Superior temporal gyrus (tissue), 1 donor: ENCODE measurements at regions not wholly inside any gene's neighbourhood (a gene's known extent, or its start where the extent isn't known, plus 50 kb on each side); places are given as distances from the start of the nearest gene placed in this dataset.

Source experiments
- DNase-seq: peaks from one replicate; pipeline ENCODE4 v3.0.0-alpha.2; 2016; ENCODE audit errors: extremely low spot score

DNA sequence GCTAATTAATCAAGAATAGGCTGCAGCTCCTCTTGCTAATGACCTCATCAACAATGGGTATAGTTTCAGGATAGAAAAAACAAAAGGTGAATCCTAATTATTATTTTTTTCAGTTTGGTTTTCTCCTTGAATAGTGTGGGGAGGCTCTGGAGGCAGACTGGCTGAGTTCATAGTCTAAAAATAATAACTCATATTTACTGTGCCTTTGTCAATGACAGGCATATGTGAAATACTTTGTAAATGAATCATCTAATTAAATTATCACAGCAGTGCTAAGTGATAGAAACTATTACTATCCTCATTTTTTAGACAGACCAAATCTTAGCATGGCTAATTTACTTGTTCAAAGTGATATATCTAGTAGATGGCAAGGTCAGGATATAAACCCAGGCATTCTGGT is 1261.0 kb upstream of the SLC10A2 start:
- no peak for DNase-seq

DNA sequence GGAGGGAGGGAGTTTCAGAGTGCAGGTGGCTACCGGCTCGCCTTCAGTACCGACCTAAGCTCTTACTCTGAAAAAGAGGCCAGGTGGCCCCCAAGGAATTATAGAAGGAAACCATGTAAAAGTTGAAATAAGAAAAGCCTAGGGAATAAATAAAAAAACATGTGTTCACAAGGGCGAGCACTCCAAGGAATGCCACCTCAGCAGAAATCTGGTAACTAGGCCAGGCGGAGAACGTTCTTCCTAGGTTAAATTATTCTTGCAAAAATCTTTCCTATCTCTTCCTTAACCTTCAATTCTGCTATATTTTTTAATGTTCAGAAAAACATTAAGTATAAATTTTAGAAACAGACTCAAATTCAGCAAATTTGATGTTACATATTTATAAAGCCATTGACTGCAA is 1260.3 kb upstream of the SLC10A2 start:
- no peak for DNase-seq

DNA sequence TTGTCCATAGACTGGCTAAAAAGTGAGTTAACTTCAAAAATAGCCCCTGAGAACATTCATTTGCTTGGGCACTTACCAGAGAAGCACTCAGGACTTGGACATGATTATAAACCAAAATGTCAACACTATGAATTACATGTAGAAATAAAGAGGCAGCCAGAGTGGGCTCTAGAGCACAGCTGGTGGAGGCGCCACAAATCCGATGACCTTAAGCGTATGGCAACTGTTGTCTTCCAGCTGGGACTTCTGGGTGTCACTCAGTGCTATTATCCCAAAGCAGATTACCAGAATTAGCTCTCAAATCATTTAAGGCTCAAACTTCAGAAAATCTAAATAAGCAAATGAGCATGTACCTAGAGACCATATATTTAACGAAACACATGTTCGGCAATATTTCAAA is 1255.5 kb upstream of the SLC10A2 start:
- DNase-seq: no peak

DNA sequence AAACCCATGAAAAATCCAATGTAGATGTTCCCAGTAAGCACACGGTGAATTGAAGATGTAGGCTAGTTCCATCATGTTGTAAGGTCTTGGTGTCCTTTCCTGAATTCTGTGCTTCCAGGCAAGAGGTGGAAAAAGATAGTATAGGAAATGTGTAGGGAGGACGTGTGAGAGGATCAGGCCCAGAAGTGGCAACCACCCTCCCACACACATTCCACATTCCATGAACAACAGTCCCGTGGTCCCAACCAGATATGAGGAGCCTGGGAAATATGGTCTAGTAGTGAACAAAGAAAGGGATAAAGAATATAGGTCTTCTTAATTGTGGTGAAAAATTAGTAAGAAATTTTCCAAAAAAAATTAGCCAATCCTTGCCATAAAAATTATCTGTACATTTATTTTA is 1254.2 kb upstream of the SLC10A2 start:
- DNase-seq: no peak

DNA sequence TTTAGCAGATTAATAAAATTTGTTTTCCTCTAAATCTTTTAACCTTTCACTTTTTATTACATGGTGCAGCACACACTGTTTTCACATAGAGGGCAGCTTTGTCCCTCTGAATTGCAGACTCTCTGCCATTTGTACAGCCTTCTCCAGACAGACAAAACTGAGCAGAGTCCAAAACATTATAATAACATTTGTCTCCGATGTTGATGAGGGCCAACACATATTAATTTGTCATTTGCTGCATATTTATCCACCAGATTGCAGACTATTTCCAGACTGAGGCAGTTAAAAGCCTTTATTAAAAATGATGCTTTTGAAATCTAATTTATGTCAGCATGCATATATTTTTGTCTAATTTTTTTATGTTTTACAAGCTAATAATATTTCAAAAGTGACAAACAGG is 1251.9 kb upstream of the SLC10A2 start:
- peak; percentile 62 for DNase-seq

DNA sequence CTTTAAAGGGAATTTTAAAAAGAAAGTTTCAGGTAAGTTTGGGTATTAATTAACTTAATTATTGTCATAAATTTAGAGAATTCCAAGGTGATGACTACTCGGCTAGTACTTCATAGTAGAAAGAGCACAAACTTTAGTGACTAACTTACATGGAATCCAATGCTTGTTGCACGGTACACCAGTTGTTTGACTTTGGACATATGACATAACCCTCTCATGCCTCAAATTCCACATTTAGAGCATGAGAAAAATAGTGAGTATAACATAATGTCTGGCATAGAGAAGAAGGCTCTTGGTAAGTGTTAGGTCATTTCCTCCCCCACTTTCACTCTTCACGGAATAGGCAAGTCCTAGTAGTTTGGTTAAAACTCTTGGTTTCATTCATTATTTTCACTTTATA is 1249.4 kb upstream of the SLC10A2 start:
- no peak for DNase-seq

DNA sequence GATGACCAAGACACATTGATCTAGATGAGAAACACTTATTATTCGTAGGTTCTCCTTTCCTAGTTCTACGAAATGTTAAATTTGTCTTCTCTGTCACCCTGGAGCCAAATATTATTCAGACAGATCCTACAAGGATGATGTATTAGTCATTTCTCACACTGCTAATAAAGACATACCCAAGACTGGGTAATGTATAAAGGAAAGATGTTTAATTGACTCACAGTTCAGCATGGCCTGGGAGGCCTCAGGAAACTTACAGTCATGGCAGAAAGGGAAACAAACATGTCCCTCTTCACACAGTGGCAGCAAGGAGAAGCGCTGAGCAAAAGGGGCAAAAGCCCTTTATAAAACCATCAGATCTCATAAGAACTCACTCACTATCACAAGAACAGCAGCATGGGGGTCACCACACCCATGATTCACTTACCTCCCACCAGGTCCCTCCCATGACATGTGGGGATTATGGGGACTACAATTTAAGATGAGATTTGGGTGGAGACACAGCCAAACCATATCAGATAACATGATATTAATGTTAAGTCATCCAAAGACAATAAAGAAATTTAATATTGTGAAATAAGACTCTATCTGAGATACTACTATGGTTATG is 1248.8 kb upstream of the SLC10A2 start:
- DNase-seq: no peak

DNA sequence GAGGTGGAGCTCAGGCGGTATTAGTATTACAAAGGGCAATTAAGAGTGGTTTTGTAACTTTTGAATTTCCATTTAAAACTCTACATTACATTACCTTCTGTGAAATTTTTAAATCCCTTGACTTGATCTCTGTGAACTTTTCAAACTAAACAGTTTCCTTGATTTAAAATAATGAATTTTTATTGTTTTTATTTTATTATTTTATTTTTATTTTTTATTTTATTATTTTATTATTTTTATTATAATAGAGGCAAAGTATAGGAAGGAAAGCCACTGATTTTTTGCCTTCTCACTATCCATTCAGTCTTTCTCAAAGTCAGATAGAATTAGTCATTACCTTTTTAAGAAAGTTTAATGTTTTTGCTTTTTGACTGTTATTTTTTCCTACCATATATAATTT is 1248.1 kb upstream of the SLC10A2 start:
- DNase-seq: no peak

DNA sequence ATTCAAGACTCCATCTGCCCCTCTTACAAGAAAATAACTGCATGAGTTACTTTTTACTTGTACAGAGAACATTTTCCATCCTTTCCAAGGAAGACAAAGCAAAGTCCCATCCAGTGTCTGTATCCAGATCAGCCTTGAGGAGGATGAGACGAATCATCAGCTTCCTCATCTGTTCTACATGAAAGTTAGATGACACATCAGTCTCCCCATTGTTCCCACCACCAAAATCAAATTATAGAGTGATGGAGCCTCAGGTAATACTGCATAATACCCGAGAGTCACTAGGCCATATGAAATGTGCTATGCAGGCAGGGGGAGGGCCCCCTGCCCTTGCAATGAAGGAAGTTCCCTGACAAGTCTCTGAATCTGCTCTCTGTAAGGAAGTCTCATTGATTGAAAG is 1244.6 kb upstream of the SLC10A2 start:
- DNase-seq: no peak

DNA sequence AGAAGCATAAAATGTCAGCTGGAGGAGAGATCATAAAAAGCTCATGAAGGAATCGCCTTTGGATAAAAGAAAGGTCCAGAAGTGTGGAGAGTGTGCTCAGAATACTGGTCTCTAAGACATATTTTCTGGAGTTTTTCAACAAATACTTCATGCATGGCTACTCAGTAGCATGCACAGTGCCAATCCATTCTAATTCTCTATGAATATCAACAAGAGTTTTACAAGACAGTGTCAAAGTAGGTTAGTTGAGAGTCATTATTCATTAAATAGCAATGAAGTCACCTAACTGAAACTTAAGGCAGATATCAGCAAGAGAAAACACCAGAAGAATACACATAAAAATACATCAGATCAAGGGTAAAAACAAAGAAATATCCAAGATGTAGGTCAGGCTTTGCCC is 1243.2 kb upstream of the SLC10A2 start:
- no peak for DNase-seq

DNA sequence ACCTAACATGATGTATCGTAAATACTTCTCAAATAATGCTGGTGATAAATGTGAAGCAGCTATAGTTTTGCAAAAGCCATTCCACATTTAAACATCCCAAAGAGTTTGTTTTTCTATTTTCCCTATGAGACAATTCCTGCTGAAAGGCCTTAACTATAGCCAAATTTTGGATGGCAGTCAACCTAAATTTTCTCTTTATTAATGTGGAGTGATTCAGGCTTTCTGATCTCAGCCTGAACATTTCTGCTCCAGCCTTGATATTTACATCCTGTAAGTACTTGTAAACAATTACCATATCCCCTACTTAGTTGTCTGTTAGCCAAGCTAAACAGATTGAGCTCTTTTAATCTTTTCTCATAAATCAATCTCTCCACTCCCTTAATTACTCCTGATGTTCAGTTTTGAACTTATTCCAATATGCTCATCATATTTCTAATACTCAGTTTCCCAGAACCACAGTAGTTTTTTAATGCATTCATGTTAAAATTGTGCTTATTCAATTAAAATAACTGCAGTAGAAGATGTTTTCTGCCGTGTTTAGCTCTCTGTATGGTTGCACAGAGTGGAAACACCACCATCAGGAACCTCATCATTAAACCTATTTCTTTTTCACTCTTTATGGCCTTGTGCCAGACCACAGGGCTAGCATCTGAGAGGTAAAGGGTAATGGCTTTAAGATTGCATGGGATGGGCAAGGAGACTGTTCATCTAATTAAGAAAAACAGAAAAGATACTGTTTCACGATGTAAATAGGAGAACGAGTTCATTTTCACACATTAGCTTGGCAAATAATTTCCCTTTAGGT is 1235.2 kb upstream of the SLC10A2 start:
- DNase-seq: no peak

DNA sequence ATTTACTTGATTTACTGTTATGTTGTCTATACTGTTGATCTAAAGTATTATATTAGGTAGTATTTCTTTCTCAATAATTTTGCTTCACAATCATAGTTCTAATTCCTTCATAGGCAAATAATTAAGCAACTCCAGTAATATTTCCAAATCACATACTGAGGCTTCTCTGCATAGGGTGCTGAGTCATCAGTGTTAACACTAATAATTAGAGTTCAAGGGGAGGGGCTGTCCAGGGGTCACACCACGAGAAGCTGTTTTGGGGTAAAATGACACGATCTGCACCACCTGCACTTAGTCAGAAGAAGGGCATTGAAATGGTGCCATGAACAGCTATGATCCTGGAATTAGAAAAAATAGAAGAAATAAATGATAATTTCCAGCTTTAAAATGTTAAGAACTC is 1230.9 kb upstream of the SLC10A2 start:
- DNase-seq: no peak

DNA sequence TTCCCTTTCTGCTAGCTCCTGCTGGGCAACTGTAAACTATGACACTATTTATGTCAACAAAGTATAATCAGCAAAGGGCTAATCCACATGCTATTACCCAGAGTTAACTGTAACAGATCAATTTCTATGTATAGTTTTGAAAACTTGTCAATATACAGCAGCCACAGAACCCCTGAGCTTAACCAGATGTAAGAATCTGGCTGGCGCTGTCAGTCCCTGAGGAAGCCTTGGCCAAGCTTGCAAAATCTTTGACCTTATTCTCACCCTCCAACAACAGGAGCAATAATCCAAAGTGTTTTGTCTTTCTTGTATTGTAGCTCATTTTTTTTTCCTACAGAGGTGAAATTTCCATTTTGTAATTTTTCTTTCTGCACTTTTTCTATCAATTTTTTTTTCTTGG is 1230.1 kb upstream of the SLC10A2 start:
- DNase-seq: no peak

DNA sequence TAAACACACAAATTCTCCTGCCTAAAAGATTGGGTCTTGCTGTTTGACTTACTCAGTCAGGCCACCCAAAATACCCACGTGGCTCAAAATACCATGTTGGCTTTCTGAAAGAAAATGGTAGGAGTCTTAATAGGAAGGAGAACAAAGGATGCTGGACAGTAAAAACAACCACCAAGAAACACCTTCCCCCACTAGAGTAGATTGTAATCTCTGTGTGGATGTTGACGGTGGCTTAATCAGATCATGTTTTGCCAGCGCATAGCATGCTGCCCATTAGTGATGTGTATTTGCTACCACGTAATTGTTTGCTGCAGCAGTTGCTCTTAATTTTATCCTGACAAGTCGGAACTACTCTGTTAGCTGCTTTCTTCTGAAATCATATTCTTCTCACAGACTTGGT is 1229.3 kb upstream of the SLC10A2 start:
- DNase-seq: no peak

DNA sequence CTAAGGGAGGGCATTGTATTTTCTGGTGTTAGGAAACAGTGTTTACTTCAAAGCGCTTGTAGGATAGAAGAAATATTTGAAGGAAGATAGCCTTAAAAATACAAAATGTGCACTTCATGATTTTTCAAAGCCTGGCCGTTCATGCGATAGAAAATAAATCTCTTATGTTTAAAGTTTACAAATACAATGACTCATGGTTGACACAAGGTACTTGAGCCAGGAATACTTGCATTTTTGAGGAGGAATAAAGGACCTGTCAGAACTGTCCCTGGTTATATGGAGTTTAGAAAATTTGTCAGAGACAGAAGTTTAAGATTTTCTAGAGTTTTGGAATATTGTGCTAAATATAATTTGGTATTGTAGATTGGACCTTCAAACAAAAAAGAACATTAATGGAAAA is 1223.2 kb upstream of the SLC10A2 start:
- DNase-seq: no peak

DNA sequence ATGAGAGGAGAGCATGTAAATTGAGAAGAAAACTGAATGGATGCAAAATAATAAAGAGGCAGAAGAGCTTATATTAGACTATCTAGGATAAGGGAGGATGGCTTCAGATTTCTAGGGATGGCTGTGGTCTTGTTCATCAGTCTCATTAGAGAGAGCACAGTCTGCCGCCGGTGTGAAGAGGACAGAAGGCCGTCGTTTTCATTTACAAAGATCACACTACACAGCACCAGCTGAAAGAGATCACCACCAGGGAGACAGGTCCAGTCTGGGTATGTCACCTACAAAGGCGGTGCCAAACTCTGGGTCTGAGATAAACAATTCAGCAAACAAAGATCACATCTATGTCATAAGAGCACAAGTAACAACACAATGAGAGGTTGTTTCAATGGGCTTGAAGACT is 1222.3 kb upstream of the SLC10A2 start:
- DNase-seq: no peak

DNA sequence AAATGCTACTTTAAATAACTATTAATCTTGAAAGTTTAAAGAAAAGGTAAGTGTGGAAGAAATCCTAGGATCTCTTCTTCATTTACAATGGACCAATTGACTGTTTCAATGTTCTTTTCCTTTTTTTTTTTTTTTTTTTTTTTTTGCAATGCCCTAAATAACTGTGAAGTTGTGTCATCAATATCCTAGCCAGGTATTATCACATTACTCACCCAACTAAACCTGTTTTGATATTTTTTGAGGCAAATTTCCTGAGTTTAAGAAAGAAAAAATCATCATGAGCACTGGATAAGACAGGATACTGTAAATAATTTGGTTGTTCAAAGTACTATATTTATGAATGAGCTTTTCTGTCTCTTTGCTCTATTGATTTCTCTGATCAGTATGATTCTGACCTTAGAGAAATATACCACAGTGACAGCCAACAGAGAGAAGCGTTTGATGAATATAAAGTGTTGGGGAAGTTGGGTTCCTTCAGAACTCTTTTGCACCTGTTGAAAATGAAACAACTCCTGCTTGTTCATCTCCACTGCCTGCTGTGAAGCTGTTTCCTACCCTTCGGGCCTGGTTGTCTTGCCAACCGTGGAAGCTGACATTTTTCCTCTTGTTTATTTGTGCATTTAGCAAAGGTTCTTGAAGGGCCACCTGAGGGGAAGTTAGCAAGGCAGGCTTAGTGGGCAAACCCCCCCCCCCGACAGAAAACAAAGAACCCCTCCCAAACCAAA is 1220.5 kb upstream of the SLC10A2 start:
- DNase-seq: no peak

DNA sequence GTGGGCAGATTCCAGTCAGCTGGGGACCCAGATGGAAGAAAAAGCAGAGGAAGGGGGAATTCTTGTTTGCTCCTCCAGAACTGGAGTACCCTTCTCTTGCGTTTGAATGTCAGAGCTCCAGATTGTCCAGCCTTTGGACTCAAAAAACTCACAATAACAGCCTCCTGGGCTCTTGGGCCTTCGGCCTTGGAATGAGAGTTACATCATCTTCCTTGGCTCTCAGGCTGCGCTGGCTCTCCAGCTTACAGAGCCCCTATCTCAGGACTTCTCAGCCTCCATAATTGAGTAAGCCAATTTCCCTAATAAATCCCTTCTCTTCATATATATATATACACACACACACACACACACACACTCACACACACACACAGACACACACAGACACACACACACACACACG is 1215.7 kb upstream of the SLC10A2 start:
- no peak for DNase-seq

DNA sequence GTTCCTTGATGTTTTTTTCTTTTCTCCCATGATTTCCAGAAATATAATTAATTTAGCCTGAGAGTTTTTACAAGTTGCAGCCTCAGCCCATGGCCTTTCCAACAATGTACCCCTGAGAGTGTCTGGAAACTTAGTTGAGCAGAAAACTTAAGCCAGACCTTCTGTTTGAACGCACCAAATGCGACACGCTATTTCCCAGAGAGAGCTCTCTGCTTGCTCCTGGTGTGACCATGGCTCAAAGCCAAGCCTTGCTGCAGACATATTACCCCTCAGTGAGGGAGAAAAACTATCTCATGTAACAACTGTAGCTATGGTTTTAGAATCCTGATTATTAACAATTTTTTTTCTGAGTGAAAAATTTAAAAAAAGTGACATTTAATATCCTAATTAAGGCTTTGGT is 1204.5 kb upstream of the SLC10A2 start:
- DNase-seq: no peak

DNA sequence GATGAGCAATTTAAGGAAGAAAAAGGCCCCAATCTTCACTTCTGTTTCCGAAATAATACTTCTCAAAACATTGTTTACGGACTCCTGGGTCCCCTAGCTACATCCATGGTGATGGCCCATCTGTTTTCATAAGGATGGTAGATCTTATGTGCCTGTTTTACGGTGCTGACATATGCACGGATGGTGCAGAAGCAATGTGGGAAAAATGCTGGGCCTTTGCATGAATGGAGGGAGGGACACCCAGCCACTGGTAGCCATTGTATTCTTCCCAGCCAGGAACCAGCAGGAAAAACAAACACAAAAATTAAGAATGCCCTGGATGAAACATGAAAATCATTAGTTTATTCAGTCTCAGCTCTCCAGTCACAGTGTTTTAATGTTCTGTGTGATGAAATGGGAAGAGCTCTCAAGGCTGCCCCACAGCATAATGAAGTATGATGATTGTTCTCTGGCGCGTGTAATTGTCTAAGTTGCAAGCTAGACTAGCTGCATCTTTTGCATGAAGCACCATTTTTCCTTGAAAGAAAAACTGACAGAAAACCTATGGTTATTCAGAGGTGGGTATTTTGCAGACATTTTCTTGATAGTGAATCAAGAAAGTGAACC is 1201.1 kb upstream of the SLC10A2 start:
- no peak for DNase-seq

DNA sequence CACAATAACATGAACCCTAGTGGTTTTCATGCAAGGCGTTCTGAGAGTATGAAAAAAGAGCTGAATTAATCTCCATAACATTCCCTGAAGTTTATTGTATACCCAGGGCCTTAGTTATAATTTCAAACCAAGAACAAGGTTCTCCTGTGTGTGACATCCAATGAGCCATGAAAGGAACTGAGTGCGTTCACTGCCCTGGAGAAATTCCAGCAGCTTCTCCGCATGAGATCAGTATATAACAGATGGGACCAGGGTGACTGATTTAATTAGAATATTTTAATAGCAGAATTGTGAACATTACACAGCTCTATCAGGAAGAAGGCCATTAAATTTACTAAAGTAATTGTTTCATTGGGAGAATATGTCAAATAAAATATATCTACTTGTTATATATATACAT is 1190.5 kb upstream of the SLC10A2 start:
- no peak for DNase-seq

DNA sequence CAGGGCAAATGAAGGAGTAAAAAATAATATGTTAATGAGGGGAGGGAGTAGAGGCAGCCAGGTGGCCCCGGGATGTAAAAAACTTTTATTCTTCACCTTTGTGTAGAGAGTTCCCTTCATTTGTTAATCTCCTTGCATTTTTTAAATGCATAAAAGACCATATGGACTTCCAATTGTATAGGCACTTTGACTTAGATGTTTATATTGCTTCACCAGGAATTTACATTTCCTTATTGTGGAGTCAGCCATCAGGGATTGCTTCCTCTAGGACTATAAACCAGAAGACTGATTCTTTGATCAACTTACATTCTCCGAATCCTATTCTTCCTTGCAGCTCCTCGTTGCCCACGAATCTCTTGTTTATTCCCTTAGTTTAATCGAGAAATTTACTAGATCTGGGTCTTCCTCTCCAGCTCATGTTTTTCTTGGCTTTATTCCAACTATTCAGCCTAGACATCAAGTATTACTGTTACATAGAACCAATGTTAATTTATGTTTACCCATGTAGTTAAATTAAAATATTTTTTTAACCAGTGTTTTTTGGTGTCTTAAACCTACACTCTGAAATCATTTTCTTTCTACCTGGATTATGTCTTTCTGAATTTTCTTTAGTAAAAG is 1187.0 kb upstream of the SLC10A2 start:
- no peak for DNase-seq
